HUES48 (cell line): ENCODE measurements at regions not wholly inside any gene's neighbourhood (a gene's known extent, or its start where the extent isn't known, plus 50 kb on each side); places are given as distances from the start of the nearest gene placed in this dataset.
A peak's percentile ranks its signal among the peaks of the same experiment; 100 is the strongest.

ENCODE experiments used
- H3K27ac ChIP-seq: one replicate; pipeline ENCODE4 v1.7.0; 2013; ENCODE audit warnings: low read depth, low read length, inconsistent platforms
- H3K27me3 ChIP-seq: 2 replicates; pipeline ENCODE4 v1.6.1; 2013; ENCODE audit warnings: mild to moderate bottlenecking, low read length; ENCODE audit not compliant: control insufficient read depth, insufficient read depth
- H3K36me3 ChIP-seq: 2 replicates; pipeline ENCODE4 v1.6.1; 2013; ENCODE audit warnings: low read length; ENCODE audit not compliant: control insufficient read depth, insufficient read depth
- H3K4me1 ChIP-seq: 2 replicates; pipeline ENCODE4 v1.6.1; 2013; ENCODE audit warnings: mild to moderate bottlenecking, low read length; ENCODE audit not compliant: control insufficient read depth, insufficient read depth
- H3K4me3 ChIP-seq: 2 replicates; pipeline ENCODE4 v1.5.1; 2013; ENCODE audit warnings: mild to moderate bottlenecking, low read depth, low read length
- H3K9ac ChIP-seq: 2 replicates; pipeline ENCODE4 v1.6.1; 2013; ENCODE audit warnings: mild to moderate bottlenecking, low read depth, low read length, moderate library complexity
- H3K9me3 ChIP-seq: 2 replicates; pipeline ENCODE4 v1.6.1; 2013; ENCODE audit warnings: low read length; ENCODE audit not compliant: control insufficient read depth, insufficient read depth

DNA sequence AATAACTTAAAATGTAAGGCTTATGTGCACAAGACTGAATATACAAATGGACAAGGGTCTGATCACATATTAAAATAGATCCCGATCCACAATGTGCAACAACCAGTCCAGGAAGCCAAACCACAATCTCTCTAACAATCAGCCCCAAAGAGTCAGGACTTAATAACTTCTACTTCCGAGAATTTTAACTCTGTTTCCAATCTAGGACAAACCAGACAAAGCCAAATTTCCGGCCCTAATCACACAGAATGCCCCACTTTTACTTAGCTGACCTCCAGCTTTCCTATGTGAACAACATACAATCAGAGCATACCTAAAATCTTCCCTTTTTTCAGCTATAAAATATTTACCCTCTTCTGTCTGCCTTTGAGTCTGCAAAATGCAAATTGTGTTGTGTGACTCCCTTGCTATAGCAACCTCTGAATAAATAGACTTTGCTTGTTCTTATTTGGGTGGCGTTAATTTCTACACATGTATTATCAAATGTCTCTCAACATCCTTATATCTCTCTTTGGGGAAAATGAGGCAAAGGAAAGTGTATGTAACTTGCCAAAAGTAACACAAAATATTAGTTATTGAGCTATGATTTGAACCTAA lies 381.9 kb upstream of the MC4R start:
- Histone ChIP-seq H3K27ac (no peak overlapping the region), H3K4me3 (no peak overlapping the region), H3K9me3 (no peaks in the 10 kb centered on the region), H3K4me1 (no peaks in the 10 kb centered on the region), H3K9ac (no peak overlapping the region), H3K27me3 (no peaks in the 10 kb centered on the region), H3K36me3 (no peaks in the 10 kb centered on the region)

DNA sequence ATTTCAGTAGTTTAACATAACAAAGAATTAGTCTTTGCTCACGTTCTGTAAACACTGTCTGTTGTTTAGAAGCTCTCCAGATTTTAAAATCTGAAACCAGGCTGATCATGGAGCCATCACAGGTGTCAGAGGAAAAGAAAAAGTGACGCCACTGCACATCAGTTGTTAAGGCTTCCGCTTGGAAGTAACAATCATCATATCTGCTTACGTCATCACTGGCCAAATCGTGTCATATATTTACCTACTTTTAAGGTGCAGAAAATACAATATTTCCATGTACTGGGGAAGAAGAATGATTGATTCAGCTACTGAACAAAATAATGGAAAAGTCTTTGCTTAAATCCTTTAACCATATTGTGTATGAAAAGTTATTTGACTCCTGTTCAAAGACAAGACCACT lies 382.6 kb upstream of the MC4R start:
- Histone ChIP-seq H3K27ac (no peak overlapping the region), H3K9ac (no peak overlapping the region), H3K36me3 (no peaks in the 10 kb centered on the region), H3K4me3 (no peak overlapping the region), H3K9me3 (no peaks in the 10 kb centered on the region), H3K4me1 (no peaks in the 10 kb centered on the region), H3K27me3 (no peaks in the 10 kb centered on the region)

DNA sequence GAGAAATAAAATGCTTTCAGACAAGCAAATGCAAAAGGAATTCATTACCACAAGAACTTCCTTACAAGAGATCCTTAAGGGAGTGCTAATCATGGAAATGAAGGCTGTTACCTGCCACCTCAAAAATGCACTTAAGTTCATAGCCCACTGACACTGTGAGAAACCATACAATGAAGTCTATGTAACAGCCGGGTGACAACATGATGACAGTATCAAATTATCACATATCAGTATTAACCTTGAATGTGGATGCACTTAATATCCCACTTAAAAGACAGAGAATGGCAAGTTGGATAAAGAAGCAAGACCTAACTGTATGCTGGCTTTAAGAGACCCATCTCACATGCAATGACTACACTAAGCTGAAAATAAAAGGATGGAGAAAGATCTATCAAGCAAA lies 403.4 kb upstream of the MC4R start:
- no peaks in the 10 kb centered on the region for H3K4me1 ChIP-seq
- no peak overlapping the region for H3K27ac ChIP-seq
- peaks cover 9% of the 10 kb centered on the region for H3K9me3 ChIP-seq
- H3K36me3 ChIP-seq, result no peaks in the 10 kb centered on the region
- no peaks in the 10 kb centered on the region for H3K27me3 ChIP-seq
- no peak overlapping the region for H3K9ac ChIP-seq
- H3K4me3 ChIP-seq, result no peak overlapping the region

DNA sequence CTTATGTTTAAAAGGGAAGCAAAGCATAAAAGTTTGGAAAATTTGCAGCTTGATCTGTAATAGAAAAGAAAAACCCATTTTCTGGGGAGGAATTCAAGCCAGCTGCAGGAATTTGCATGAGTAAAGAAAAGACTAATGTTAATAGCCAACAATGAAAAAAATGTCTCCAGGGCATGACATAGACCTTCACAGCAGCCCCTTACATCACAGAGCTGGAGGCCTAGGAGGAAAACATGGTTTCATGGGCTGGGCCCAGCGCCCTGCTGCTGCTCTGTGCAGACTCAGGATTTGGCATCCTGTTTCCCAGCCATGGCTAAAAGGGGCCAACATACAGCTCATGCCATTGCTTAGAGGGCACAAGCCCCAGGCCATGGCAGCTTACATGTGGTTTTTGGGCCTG lies 411.6 kb upstream of the MC4R start:
- Histone ChIP-seq H3K9me3 (0 out of 2 replicates have a peak, but pooled peaks cover 8% of the 10 kb centered on the region), H3K27me3 (no peaks in the 10 kb centered on the region), H3K27ac (no peak overlapping the region), H3K4me1 (no peaks in the 10 kb centered on the region), H3K36me3 (no peaks in the 10 kb centered on the region), H3K4me3 (no peak overlapping the region), H3K9ac (no peak overlapping the region)

DNA sequence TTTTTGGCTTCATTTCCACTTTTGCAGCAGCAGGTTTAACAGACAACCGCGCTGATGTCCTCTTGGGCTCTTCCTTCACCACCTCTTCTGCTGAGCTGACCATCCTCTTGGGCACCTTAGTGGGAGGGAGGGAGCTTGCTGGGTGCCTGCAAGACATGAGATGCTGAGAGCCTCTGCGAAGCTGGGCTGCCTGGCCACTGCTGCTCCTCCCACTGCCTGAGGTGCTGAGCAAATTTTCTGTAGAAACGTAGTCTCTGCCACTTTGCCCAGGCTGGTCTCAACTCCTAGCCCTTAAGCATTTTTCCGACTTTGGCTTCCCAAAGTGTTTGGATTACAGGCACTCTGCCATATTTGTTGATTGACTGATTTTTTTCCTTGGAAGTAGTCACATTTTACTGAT lies 422.2 kb upstream of the MC4R start:
- Histone ChIP-seq H3K9me3 (no peaks in the 10 kb centered on the region), H3K36me3 (no peaks in the 10 kb centered on the region), H3K9ac (no peak overlapping the region), H3K27me3 (no peaks in the 10 kb centered on the region), H3K4me1 (no peaks in the 10 kb centered on the region), H3K4me3 (no peak overlapping the region), H3K27ac (no peak overlapping the region)

DNA sequence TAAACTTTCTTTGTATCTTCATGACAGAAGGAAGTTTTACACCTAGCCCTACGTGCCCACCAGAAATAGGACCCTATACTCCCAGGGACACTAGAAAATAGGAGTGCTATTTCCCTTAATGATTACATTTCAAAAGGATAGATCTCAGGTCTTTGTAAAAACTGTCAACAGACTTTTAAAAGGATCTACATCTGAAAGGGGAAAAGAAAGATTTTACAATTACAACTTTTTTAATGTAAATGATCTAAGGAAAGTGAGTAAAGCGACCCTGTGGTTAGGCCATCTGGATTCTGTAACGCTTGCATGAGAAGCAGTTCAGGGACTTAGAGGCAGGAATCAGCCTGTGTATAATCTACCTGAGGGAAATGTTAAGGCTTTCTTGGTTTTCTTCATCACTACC lies 431.8 kb upstream of the MC4R start:
- Histone ChIP-seq H3K27ac (peak overlapping the region; percentile 91), H3K36me3 (no peaks in the 10 kb centered on the region), H3K4me3 (peak overlapping the region; percentile 49), H3K9me3 (0 out of 2 replicates have a peak, but pooled peaks cover 5% of the 10 kb centered on the region), H3K9ac (no peak overlapping the region), H3K4me1 (peaks cover 13% of the 10 kb centered on the region), H3K27me3 (peaks cover 56% of the 10 kb centered on the region)

DNA sequence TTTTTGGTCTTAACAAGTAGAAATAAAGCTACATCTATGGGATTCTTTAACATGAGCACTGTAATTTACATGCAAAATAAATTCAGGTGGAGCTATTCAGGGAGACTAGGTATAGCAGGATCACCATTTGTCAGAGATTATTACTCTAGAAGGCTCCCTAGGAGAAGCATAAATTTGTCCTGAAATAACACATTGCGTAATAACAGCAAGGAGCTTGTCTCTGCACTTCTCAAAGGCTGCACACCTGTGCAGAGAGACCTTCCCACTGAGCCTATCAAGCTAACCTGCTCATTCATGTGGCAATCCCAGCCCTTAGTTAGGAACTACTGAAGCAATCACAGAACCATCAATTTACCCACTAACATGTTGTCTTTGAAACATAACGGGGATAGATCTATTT lies 437.4 kb upstream of the MC4R start:
- H3K27me3 ChIP-seq, result peaks cover 31% of the 10 kb centered on the region
- H3K4me3 ChIP-seq, result no peak overlapping the region
- H3K4me1 ChIP-seq, result peaks cover 14% of the 10 kb centered on the region

DNA sequence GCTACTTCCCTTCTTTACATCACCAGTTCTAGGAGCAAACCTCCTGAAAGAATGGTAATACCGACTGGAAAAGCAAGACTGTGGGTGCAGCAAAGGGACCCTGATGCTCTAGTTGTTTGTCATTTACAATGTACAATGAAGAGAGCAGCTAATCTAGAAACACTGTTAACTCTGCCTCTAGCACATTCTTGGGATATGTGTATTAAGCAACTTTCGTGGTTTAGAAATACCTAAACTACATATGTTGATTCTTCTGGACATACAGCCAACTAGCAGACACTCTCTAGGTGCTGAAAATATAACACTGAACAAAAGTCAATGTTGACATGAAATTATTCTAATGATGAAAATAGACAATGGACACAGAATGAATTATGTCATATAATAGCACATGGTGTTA lies 440.3 kb upstream of the MC4R start:
- H3K9ac ChIP-seq, result no peak overlapping the region
- H3K27me3 ChIP-seq, result peaks cover 1% of the 10 kb centered on the region
- peaks cover 4% of the 10 kb centered on the region; the same call in 1 of the 2 replicates for H3K4me1 ChIP-seq
- no peak overlapping the region for H3K27ac ChIP-seq
- no peak overlapping the region for H3K4me3 ChIP-seq
- H3K36me3 ChIP-seq, result no peaks in the 10 kb centered on the region
- no peaks in the 10 kb centered on the region for H3K9me3 ChIP-seq

More for the DNA sequence above, 437.4 kb upstream of the MC4R start:
- H3K9me3 ChIP-seq, result no peaks in the 10 kb centered on the region
- no peaks in the 10 kb centered on the region for H3K36me3 ChIP-seq
- no peak overlapping the region for H3K9ac ChIP-seq
- H3K27ac ChIP-seq, result no peak overlapping the region

DNA sequence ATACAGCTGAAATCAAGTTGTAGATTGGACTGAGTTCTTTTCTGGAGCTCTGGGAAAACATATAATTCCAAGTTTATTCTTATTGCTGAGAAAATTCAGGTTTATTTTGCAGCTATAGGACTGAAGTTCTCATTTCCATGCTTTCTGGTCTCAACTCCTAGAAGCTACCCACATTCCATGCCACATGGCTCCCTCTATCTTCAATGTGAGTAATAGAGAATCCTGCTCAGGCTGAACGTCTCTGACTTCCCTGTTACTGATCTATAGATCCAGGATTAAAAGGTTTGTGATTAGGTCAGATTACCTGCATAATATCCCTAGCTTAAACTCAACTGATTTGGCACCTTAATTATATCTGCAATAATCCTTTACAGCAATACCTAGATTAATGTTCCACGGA lies 453.8 kb upstream of the MC4R start:
- H3K9me3 ChIP-seq, result no peaks in the 10 kb centered on the region
- no peaks in the 10 kb centered on the region for H3K36me3 ChIP-seq
- H3K27me3 ChIP-seq, result no peaks in the 10 kb centered on the region
- H3K9ac ChIP-seq, result no peak overlapping the region
- no peak overlapping the region for H3K4me3 ChIP-seq
- no peaks in the 10 kb centered on the region for H3K4me1 ChIP-seq
- H3K27ac ChIP-seq, result no peak overlapping the region

DNA sequence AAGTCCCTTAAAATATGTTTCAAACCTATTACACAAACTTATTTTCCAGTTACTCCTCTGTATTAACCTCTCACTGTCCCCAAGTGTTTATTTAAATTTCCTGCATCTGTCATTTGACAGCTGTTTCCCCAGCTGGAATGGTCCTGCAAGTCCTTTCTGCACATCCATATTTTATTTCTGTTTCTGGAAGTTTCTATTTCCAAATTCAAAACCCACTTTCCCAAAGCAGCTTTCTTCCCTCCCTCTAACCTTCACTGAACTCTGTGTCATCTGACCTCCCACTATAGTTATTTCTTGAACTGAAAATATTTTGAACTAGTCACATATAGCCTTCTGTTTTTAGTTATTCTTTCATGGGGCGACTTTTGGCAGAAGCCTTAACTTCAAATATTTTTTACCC lies 459.4 kb upstream of the MC4R start:
- H3K36me3 ChIP-seq, result no peaks in the 10 kb centered on the region
- no peak overlapping the region for H3K4me3 ChIP-seq
- no peaks in the 10 kb centered on the region for H3K9me3 ChIP-seq
- no peaks in the 10 kb centered on the region for H3K4me1 ChIP-seq
- no peak overlapping the region for H3K27ac ChIP-seq
- no peaks in the 10 kb centered on the region for H3K27me3 ChIP-seq
- no peak overlapping the region for H3K9ac ChIP-seq

DNA sequence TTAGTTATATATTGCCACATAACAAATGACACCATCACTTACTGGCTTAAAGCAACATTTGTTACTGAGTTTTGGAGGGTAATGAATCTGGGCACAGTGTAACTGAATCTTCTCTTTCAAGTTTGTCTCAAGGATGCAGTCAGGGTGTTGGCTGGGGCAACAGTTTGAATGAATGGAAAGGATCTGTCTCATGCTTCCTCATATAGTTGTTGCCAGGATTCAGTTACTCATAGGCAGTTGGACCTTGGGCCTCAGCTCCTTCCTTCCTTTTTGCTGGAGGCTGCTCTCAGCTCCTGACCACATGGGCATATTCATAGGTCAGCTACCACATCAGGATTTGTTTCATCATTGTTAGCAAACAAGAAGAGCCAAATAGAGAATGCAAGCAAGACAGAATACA lies 466.1 kb upstream of the MC4R start:
- no peak overlapping the region for H3K27ac ChIP-seq
- H3K36me3 ChIP-seq, result no peaks in the 10 kb centered on the region
- no peaks in the 10 kb centered on the region for H3K4me1 ChIP-seq
- no peaks in the 10 kb centered on the region for H3K27me3 ChIP-seq
- no peaks in the 10 kb centered on the region for H3K9me3 ChIP-seq
- no peak overlapping the region for H3K4me3 ChIP-seq
- no peak overlapping the region for H3K9ac ChIP-seq

DNA sequence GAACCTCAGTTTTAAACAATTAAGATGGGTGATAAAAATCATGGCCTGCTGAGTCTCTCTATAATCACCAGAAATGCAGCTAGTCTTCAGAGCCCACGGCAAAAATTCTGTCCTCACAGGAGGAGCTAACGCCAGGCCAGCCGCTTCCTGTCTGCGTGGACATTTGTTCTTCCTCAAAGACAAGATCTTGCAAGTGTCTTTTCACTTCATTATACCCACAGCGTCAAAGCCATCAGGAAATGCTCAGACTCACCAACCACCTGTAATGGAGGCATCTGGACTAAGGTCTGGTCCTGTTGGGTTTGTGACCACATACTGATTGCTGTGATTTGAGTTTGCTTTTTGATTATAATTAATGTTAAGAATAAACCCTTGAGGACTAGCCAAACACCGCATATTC lies 473.8 kb upstream of the MC4R start:
- Histone ChIP-seq H3K9ac (no peak overlapping the region), H3K27me3 (no peaks in the 10 kb centered on the region), H3K4me3 (no peak overlapping the region), H3K9me3 (no peaks in the 10 kb centered on the region), H3K27ac (no peak overlapping the region), H3K4me1 (peaks cover 11% of the 10 kb centered on the region; the same call in 1 of the 2 replicates), H3K36me3 (no peaks in the 10 kb centered on the region)
